ENCODE measurements at regions not wholly inside any gene's neighbourhood (a gene's known extent, or its start where the extent isn't known, plus 50 kb on each side); places are given as distances from the start of the nearest gene placed in this dataset.

DNA sequence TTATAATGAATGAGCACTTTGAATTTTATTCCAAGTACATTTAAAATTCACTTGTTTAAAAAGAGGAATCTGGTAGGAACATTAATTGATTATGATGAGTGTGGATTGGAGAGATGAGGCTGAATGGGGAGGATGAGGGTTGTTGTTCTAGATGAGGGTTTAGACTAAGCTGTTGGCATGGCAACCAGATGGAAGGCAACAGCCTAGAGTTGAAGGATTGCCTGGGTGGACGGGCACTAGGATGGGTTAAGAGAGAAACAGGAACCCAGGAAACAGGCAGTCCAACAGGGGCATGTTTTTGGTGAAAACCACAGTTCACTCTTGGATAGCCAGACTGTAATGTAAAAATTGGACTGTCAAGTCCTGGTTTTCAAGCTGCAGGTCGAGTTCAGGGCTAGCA, 125.5 kb downstream of the CHRM3 start:
- Histone ChIP-seq H3K36me3 (ENCODE audit: insufficient read depth, low read length) (no peaks in the 10 kb centered on the region), H3K4me1 (ENCODE audit: insufficient read depth, low read length) (no peaks in the 10 kb centered on the region), H3K27ac (ENCODE audit: low read depth, low read length) (no peak overlapping the region), H3K27me3 (ENCODE audit: insufficient read depth, low read length) (no peaks in the 10 kb centered on the region), H3K4me3 (ENCODE audit: insufficient read depth, low read length) (no peak overlapping the region), H4K20me1 (ENCODE audit: insufficient read depth, low read length) (no peaks in the 10 kb centered on the region), H2AFZ (ENCODE audit: low read length) (no peak overlapping the region), H3K79me2 (ENCODE audit: insufficient read depth, low read length) (no peaks in the 10 kb centered on the region), H3K4me2 (ENCODE audit: insufficient read depth, low read length) (no peak overlapping the region), H3K9me3 (ENCODE audit: low read depth, low read length) (no peaks in the 10 kb centered on the region)
- no peak for DNase-seq (ENCODE audit: insufficient read length, low spot score, missing footprints)
- TF ChIP-seq, protein P1, sequence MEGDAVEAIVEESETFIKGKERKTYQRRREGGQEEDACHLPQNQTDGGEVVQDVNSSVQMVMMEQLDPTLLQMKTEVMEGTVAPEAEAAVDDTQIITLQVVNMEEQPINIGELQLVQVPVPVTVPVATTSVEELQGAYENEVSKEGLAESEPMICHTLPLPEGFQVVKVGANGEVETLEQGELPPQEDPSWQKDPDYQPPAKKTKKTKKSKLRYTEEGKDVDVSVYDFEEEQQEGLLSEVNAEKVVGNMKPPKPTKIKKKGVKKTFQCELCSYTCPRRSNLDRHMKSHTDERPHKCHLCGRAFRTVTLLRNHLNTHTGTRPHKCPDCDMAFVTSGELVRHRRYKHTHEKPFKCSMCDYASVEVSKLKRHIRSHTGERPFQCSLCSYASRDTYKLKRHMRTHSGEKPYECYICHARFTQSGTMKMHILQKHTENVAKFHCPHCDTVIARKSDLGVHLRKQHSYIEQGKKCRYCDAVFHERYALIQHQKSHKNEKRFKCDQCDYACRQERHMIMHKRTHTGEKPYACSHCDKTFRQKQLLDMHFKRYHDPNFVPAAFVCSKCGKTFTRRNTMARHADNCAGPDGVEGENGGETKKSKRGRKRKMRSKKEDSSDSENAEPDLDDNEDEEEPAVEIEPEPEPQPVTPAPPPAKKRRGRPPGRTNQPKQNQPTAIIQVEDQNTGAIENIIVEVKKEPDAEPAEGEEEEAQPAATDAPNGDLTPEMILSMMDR (IDR thresholded peaks at IDR 0.05; ENCODE audit: extremely low read depth, low read depth, low read length), result no peak

GRCh38 chr1:239516579-239516978, 130.2 kb downstream of the CHRM3 start:
- Histone ChIP-seq H3K36me3 (ENCODE audit: insufficient read depth, low read length) (no peaks in the 10 kb centered on the region), H3K27ac (ENCODE audit: low read depth, low read length) (no peak overlapping the region), H3K9me3 (ENCODE audit: low read depth, low read length) (no peaks in the 10 kb centered on the region), H3K4me1 (ENCODE audit: insufficient read depth, low read length) (no peaks in the 10 kb centered on the region), H3K27me3 (ENCODE audit: insufficient read depth, low read length) (no peaks in the 10 kb centered on the region), H2AFZ (ENCODE audit: low read length) (no peak overlapping the region), H3K79me2 (ENCODE audit: insufficient read depth, low read length) (no peaks in the 10 kb centered on the region), H3K4me2 (ENCODE audit: insufficient read depth, low read length) (no peak overlapping the region), H4K20me1 (ENCODE audit: insufficient read depth, low read length) (no peaks in the 10 kb centered on the region), H3K4me3 (ENCODE audit: insufficient read depth, low read length) (no peak overlapping the region)
- TF ChIP-seq, protein P1 (IDR thresholded peaks at IDR 0.05; ENCODE audit: extremely low read depth, low read depth, low read length), result no peak
- no peak for DNase-seq (ENCODE audit: insufficient read length, low spot score, missing footprints)

- no peaks in the 10 kb centered on the region for H3K9me3 ChIP-seq (ENCODE audit: low read depth, low read length)
- TF ChIP-seq, protein P1 (IDR thresholded peaks at IDR 0.05; ENCODE audit: extremely low read depth, low read depth, low read length), result no peak
- H2AFZ ChIP-seq (ENCODE audit: low read length), result no peak overlapping the region
- no peak for DNase-seq (ENCODE audit: insufficient read length, low spot score, missing footprints)
- H3K79me2 ChIP-seq (ENCODE audit: insufficient read depth, low read length), result no peaks in the 10 kb centered on the region
- H3K4me2 ChIP-seq (ENCODE audit: insufficient read depth, low read length), result no peak overlapping the region
- H3K36me3 ChIP-seq (ENCODE audit: insufficient read depth, low read length), result no peaks in the 10 kb centered on the region
- no peaks in the 10 kb centered on the region for H4K20me1 ChIP-seq (ENCODE audit: insufficient read depth, low read length)
- H3K4me1 ChIP-seq (ENCODE audit: insufficient read depth, low read length), result no peaks in the 10 kb centered on the region
- H3K4me3 ChIP-seq (ENCODE audit: insufficient read depth, low read length), result no peak overlapping the region
- H3K27ac ChIP-seq (ENCODE audit: low read depth, low read length), result no peak overlapping the region
- no peaks in the 10 kb centered on the region for H3K27me3 ChIP-seq (ENCODE audit: insufficient read depth, low read length)
Measured at GRCh38 chr1:239526391-239526790, 140.0 kb downstream of the CHRM3 start.

DNA sequence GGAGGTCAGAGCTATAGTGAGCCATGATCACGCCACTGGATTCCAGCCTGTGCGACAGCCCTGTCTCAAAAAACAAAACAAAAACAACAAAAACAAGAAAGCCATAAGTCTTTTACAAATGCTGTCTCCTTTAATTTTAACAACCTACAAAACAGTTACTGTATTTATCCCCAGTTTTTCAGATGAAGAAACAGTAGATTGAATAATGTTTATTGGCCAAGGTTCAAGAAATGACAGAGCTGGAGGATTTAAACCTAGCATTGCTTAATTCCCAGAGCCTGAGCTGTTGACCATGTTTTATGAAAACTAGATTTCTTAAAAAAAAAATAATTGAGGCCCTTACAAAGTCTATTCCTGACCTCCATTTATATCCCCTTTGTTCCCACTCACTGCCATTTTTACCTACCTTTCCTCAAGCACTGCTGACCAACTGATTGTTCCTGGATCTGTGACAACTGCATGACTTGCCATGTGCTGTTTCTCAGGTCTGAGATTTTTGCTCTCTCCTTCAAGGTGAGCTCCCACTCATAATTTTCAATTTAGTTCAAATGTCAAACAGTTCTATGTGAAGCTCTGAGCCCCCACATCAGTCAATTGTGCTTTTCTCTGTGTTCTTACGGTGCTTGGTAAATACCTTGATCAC, 140.8 kb downstream of the CHRM3 start:
- no peaks in the 10 kb centered on the region for H3K36me3 ChIP-seq (ENCODE audit: insufficient read depth, low read length)
- no peak overlapping the region for H3K4me2 ChIP-seq (ENCODE audit: insufficient read depth, low read length)
- TF ChIP-seq, protein P1 (IDR thresholded peaks at IDR 0.05; ENCODE audit: extremely low read depth, low read depth, low read length), result no peak
- no peaks in the 10 kb centered on the region for H3K9me3 ChIP-seq (ENCODE audit: low read depth, low read length)
- no peak for DNase-seq (ENCODE audit: insufficient read length, low spot score, missing footprints)
- no peaks in the 10 kb centered on the region for H3K79me2 ChIP-seq (ENCODE audit: insufficient read depth, low read length)
- H3K27me3 ChIP-seq (ENCODE audit: insufficient read depth, low read length), result no peaks in the 10 kb centered on the region
- no peaks in the 10 kb centered on the region for H4K20me1 ChIP-seq (ENCODE audit: insufficient read depth, low read length)
- no peak overlapping the region for H3K4me3 ChIP-seq (ENCODE audit: insufficient read depth, low read length)
- H3K27ac ChIP-seq (ENCODE audit: low read depth, low read length), result no peak overlapping the region
- H2AFZ ChIP-seq (ENCODE audit: low read length), result no peak overlapping the region
- H3K4me1 ChIP-seq (ENCODE audit: insufficient read depth, low read length), result no peaks in the 10 kb centered on the region

All from osteoblast (primary cell).